ENCODE measurements at regions not wholly inside any gene's neighbourhood (a gene's known extent, or its start where the extent isn't known, plus 50 kb on each side); places are given as distances from the start of the nearest gene placed in this dataset.
A peak's percentile ranks its signal among the peaks of the same experiment; 100 is the strongest.
"Not testable (repeated sequence)": the region's sequence is repeated elsewhere in the genome, so short reads cannot be mapped to it uniquely, and the experiment has no call there.

DNA sequence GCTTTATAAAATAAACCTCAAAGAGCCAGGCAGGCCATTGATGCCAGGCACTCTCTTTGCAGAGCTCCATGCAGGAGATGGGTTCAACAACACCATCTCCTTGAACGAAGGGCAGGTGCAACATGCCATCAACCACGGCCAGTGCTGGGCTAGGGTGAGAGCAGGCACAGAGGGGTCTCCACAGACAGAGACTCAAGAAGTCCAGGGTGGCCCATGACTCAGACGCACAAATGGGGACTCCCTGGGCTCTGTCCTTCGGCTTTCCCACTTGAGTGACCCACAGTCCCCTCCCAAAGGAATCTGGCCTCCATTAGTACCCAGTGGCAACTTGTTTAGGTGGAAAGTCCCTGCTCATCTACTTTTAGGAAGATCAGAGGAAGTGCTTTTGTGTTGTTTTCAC is 124.4 kb upstream of the PZP start:
- Histone ChIP-seq H3K27ac (replicated peaks) (peak overlapping the region; percentile 90), H3K4me3 (replicated peaks; ENCODE audit: insufficient read depth, low read length) (no peak overlapping the region), H3K27me3 (ENCODE audit: insufficient read depth, poor library complexity, severe bottlenecking) (no peaks in the 10 kb centered on the region)
- TF ChIP-seq GABPA (IDR thresholded peaks at IDR 0.05; ENCODE audit: low read depth) = no peak
- 0 out of 2 replicates have a peak, but pooled peaks have one; percentile 7 for TF ChIP-seq SPI1 (IDR thresholded peaks at IDR 0.05; ENCODE audit: borderline replicate concordance, low read depth)
- no peak for DNase-seq (ENCODE audit: low read depth in 1 of 2, low spot score in 1 of 2)

DNA sequence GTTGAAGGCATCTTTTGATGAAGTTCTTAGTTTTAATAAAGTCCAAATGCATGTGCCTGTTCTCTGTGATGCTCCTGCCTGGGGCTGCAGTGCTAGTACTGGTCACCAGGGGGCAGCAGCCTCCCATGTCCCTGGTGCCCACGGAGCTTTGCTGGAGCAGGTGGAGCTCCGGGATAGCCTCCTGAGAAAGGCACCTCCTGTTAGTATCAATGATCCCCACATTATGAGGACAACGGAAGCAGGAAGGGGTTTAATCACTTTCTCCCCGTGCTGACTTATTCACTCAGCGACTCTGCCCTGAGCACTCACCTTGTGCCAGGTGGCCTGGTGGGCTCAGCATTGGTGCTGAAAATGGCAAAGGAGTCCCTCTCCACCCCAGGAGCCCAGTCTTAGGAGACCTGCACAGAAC is 123.0 kb upstream of the PZP start:
- no peak for TF ChIP-seq GABPA (IDR thresholded peaks at IDR 0.05; ENCODE audit: low read depth)
- TF ChIP-seq, protein P1, sequence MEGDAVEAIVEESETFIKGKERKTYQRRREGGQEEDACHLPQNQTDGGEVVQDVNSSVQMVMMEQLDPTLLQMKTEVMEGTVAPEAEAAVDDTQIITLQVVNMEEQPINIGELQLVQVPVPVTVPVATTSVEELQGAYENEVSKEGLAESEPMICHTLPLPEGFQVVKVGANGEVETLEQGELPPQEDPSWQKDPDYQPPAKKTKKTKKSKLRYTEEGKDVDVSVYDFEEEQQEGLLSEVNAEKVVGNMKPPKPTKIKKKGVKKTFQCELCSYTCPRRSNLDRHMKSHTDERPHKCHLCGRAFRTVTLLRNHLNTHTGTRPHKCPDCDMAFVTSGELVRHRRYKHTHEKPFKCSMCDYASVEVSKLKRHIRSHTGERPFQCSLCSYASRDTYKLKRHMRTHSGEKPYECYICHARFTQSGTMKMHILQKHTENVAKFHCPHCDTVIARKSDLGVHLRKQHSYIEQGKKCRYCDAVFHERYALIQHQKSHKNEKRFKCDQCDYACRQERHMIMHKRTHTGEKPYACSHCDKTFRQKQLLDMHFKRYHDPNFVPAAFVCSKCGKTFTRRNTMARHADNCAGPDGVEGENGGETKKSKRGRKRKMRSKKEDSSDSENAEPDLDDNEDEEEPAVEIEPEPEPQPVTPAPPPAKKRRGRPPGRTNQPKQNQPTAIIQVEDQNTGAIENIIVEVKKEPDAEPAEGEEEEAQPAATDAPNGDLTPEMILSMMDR (IDR thresholded peaks at IDR 0.05; ENCODE audit: insufficient read depth, low read length) = peak; percentile 97
- Histone ChIP-seq H3K4me3 (replicated peaks; ENCODE audit: insufficient read depth, low read length) (no peak overlapping the region), H3K27me3 (ENCODE audit: insufficient read depth, poor library complexity, severe bottlenecking) (no peaks in the 10 kb centered on the region), H3K27ac (replicated peaks) (peak overlapping the region; percentile 90)
- DNase-seq (ENCODE audit: low read depth in 1 of 2, low spot score in 1 of 2) = peak; percentile 65 to 83

DNA sequence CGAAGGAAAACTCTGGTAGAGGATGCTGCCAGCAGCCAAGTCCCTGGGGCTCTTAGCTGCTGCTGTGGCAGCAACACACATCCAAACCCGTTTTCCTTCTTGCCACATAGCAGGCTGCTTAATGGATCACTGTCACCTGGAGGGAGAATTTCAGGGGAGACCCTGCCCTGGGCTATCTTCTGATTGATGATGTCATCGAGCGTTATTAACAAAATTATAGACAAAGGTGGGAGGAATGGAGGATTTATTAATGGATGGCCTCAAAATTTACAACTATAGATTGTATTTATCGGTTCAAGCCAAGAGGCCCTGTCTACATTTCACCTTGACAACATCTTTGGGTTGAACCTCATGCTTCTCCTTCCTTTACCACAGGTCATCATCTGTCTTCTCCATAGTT is 120.8 kb upstream of the PZP start:
- no peak for TF ChIP-seq GABPA (IDR thresholded peaks at IDR 0.05; ENCODE audit: low read depth)
- TF ChIP-seq, protein P1 (IDR thresholded peaks at IDR 0.05; ENCODE audit: insufficient read depth, low read length) = no peak
- no peak for TF ChIP-seq POLR2AphosphoS5 (IDR thresholded peaks at IDR 0.05; ENCODE audit: low read depth)
- TF ChIP-seq, protein P2, sequence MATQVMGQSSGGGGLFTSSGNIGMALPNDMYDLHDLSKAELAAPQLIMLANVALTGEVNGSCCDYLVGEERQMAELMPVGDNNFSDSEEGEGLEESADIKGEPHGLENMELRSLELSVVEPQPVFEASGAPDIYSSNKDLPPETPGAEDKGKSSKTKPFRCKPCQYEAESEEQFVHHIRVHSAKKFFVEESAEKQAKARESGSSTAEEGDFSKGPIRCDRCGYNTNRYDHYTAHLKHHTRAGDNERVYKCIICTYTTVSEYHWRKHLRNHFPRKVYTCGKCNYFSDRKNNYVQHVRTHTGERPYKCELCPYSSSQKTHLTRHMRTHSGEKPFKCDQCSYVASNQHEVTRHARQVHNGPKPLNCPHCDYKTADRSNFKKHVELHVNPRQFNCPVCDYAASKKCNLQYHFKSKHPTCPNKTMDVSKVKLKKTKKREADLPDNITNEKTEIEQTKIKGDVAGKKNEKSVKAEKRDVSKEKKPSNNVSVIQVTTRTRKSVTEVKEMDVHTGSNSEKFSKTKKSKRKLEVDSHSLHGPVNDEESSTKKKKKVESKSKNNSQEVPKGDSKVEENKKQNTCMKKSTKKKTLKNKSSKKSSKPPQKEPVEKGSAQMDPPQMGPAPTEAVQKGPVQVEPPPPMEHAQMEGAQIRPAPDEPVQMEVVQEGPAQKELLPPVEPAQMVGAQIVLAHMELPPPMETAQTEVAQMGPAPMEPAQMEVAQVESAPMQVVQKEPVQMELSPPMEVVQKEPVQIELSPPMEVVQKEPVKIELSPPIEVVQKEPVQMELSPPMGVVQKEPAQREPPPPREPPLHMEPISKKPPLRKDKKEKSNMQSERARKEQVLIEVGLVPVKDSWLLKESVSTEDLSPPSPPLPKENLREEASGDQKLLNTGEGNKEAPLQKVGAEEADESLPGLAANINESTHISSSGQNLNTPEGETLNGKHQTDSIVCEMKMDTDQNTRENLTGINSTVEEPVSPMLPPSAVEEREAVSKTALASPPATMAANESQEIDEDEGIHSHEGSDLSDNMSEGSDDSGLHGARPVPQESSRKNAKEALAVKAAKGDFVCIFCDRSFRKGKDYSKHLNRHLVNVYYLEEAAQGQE (IDR thresholded peaks at IDR 0.05; ENCODE audit: insufficient replicate concordance, low read depth) = no peak
- TF ChIP-seq SPI1 (IDR thresholded peaks at IDR 0.05; ENCODE audit: borderline replicate concordance, low read depth) = no peak
- DNase-seq (ENCODE audit: low read depth in 1 of 2, low spot score in 1 of 2) = no peak
- Histone ChIP-seq H3K4me3 (replicated peaks; ENCODE audit: insufficient read depth, low read length) (no peak overlapping the region), H3K27ac (replicated peaks) (no peak overlapping the region), H3K27me3 (ENCODE audit: insufficient read depth, poor library complexity, severe bottlenecking) (no peaks in the 10 kb centered on the region)

DNA sequence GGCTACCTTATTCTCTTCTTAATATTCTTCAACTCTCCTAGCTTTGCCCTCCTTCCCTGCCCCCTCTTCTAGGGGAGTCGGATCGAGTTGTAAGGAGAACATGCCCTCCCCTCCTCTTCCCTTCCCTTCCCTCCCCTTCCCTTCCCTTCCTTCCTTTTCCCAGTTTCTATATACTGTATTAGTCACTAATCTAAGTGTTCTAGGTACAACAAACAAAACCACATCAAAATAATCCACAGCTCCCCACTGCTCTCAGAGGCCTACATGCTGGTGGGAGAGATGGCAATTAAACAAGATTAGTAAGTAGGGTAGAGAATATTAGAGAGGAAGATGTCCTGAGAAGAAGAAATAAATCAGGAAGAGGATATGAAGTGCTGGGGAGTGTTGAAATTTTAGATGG is 119.9 kb upstream of the PZP start:
- H3K27ac ChIP-seq (replicated peaks) = no peak overlapping the region
- no peak for DNase-seq (ENCODE audit: low read depth in 1 of 2, low spot score in 1 of 2)
- no peaks in the 10 kb centered on the region for H3K27me3 ChIP-seq (ENCODE audit: insufficient read depth, poor library complexity, severe bottlenecking)
- TF ChIP-seq POLR2AphosphoS5 (IDR thresholded peaks at IDR 0.05; ENCODE audit: low read depth) (no peak), GABPA (IDR thresholded peaks at IDR 0.05; ENCODE audit: low read depth) (no peak)
- TF ChIP-seq, protein P1 (IDR thresholded peaks at IDR 0.05; ENCODE audit: insufficient read depth, low read length) = no peak
- no peak overlapping the region for H3K4me3 ChIP-seq (replicated peaks; ENCODE audit: insufficient read depth, low read length)

DNA sequence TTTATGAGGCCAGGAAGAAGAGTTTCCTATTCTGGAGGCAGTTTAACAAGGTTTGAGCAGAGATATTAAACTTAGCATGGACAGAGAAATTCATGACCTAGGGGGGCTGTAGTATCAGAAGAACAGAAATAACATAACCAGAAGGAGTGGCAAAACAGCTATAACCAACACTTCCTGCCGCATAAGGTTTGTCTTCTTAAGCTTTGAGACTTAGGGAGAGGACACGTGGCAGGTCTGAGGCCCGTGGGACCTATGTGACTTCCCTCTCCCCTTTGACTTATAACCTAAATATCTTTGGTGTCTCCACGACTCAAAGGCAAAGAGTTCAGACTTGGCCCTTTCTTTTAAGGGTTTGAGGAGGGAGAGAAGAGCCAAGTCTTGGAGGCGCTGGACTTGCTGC is 119.1 kb upstream of the PZP start:
- no peak for DNase-seq (ENCODE audit: low read depth in 1 of 2, low spot score in 1 of 2)
- H3K27ac ChIP-seq (replicated peaks) = no peak overlapping the region
- no peaks in the 10 kb centered on the region for H3K27me3 ChIP-seq (ENCODE audit: insufficient read depth, poor library complexity, severe bottlenecking)
- TF ChIP-seq SPI1 (IDR thresholded peaks at IDR 0.05; ENCODE audit: borderline replicate concordance, low read depth) (no peak), POLR2AphosphoS5 (IDR thresholded peaks at IDR 0.05; ENCODE audit: low read depth) (no peak)
- TF ChIP-seq, protein P1 (IDR thresholded peaks at IDR 0.05; ENCODE audit: insufficient read depth, low read length) = no peak
- H3K4me3 ChIP-seq (replicated peaks; ENCODE audit: insufficient read depth, low read length) = no peak overlapping the region

DNA sequence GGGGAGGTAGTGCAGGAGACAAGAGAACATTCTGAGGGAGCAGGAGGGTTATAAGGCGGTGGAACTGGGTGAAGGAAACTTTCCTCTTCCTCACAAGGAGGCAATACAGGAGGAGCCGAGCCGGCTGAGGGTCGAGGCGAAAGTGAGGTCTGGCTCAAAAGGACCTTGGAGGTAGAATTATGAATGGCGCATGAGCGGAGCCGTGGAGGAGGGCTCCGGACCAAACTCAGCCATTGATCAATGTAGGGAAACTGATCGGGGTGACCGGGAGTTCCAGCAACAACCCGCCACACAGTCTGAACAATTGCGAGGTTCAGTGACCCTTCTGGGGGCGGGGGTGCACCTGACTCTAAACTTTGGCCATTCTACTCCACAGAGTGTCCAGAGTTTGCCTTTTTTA is 118.7 kb upstream of the PZP start:
- H3K4me3 ChIP-seq (replicated peaks; ENCODE audit: insufficient read depth, low read length); DNase-seq (ENCODE audit: low read depth in 1 of 2, low spot score in 1 of 2); H3K27me3 ChIP-seq (ENCODE audit: insufficient read depth, poor library complexity, severe bottlenecking); H3K27ac ChIP-seq (replicated peaks): not testable (repeated sequence)

All from HL-60 (cell line).